ENCODE measurements at regions not wholly inside any gene's neighbourhood (a gene's known extent, or its start where the extent isn't known, plus 50 kb on each side); places are given as distances from the start of the nearest gene placed in this dataset.

DNA sequence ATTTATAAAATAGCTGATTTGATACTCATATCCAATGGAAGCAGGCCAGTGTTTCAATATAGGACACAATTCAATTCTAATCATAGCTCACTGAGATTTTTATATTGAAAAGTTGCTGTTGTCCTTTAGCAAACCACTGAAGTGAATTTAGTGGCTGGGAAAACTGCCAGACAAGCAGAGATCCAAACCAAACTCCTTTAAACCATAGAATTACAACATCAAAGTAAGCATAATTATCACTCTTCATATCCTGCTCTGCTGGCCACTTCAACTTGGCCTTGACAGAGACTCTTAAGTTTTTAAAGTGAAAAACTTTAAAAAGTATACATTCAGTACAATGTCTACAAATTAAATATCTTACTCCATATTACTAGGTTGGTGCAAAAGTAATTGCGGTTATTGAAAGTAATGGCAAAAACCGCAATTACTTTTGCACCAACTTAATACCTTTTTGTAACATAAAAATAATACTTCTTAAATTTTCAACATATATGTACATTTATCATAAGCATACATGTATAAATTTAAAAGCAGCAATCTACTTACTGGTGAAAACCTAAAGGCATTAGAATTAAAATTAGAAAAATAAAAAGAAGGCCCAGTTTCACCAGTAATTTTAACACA is 433.0 kb downstream of the PCDH10 start:
- TF ChIP-seq POLR2AphosphoS5 (IDR thresholded peaks at IDR 0.05; ENCODE audit: low read depth) (no peak), GABPA (IDR thresholded peaks at IDR 0.05; ENCODE audit: low read depth) (no peak)
- TF ChIP-seq, protein P1, sequence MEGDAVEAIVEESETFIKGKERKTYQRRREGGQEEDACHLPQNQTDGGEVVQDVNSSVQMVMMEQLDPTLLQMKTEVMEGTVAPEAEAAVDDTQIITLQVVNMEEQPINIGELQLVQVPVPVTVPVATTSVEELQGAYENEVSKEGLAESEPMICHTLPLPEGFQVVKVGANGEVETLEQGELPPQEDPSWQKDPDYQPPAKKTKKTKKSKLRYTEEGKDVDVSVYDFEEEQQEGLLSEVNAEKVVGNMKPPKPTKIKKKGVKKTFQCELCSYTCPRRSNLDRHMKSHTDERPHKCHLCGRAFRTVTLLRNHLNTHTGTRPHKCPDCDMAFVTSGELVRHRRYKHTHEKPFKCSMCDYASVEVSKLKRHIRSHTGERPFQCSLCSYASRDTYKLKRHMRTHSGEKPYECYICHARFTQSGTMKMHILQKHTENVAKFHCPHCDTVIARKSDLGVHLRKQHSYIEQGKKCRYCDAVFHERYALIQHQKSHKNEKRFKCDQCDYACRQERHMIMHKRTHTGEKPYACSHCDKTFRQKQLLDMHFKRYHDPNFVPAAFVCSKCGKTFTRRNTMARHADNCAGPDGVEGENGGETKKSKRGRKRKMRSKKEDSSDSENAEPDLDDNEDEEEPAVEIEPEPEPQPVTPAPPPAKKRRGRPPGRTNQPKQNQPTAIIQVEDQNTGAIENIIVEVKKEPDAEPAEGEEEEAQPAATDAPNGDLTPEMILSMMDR (IDR thresholded peaks at IDR 0.05; ENCODE audit: insufficient read depth, low read length): no peak
- TF ChIP-seq, protein P2, sequence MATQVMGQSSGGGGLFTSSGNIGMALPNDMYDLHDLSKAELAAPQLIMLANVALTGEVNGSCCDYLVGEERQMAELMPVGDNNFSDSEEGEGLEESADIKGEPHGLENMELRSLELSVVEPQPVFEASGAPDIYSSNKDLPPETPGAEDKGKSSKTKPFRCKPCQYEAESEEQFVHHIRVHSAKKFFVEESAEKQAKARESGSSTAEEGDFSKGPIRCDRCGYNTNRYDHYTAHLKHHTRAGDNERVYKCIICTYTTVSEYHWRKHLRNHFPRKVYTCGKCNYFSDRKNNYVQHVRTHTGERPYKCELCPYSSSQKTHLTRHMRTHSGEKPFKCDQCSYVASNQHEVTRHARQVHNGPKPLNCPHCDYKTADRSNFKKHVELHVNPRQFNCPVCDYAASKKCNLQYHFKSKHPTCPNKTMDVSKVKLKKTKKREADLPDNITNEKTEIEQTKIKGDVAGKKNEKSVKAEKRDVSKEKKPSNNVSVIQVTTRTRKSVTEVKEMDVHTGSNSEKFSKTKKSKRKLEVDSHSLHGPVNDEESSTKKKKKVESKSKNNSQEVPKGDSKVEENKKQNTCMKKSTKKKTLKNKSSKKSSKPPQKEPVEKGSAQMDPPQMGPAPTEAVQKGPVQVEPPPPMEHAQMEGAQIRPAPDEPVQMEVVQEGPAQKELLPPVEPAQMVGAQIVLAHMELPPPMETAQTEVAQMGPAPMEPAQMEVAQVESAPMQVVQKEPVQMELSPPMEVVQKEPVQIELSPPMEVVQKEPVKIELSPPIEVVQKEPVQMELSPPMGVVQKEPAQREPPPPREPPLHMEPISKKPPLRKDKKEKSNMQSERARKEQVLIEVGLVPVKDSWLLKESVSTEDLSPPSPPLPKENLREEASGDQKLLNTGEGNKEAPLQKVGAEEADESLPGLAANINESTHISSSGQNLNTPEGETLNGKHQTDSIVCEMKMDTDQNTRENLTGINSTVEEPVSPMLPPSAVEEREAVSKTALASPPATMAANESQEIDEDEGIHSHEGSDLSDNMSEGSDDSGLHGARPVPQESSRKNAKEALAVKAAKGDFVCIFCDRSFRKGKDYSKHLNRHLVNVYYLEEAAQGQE (IDR thresholded peaks at IDR 0.05; ENCODE audit: insufficient replicate concordance, low read depth): no peak
